HG02759 (cell line): ENCODE measurements at regions not wholly inside any gene's neighbourhood (a gene's known extent, or its start where the extent isn't known, plus 50 kb on each side); places are given as distances from the start of the nearest gene placed in this dataset.
"Not testable (repeated sequence)": the region's sequence is repeated elsewhere in the genome, so short reads cannot be mapped to it uniquely, and the experiment has no call there.

Source experiments
- ATAC-seq: cut with Tn5 transposase; IDR thresholded peaks from one replicate; pipeline ENCODE4 v1.9.1; 2021; ENCODE audit warnings: mild to moderate bottlenecking, moderate library complexity; ENCODE audit not compliant: unreplicated experiment

DNA sequence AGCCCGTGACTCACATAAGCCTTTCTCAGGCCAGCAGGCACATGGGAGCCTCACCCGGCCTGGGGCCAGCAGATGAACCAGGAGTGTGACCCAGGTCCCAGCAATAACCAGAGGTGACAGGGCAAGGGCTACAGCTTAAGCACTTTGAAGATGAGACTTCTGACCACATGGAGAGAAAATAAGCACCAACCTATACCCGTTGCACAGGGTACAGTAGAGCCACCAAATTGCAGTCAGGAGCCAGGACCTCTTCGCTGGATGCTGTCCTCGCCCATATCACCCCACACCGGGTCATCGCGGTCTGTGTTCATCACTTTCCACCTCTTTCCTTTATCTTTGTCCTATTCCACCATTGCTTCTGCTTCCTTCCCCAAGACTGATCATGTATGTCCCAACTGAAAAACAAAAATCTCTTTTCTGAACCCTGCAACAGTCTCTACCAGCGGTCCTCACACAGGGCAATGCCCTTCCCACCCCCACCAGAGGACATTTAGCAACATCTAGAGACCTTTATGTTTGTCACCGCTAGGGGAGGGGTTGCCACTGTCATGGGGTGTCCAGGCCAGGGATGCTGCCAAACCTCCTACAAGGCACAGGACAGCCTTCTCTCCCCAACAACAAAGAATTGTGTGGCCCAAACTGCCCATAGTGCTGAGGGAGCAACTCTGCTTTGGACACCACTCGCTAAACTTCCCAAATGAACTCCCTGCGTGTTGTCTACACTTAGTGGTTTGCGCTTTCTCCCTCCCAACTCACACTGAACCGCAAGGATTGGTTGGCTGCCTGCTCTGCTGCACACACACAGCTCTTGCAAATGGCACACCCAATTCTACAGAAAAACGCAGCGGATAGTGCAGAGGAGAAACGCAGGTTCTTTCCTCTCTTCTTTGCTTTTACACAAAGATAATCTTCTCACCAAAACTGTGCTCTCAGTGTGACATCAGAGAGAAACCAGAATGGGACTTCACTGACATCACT, 219.4 kb upstream of the FRG1 start:
- not testable (repeated sequence) for ATAC-seq

DNA sequence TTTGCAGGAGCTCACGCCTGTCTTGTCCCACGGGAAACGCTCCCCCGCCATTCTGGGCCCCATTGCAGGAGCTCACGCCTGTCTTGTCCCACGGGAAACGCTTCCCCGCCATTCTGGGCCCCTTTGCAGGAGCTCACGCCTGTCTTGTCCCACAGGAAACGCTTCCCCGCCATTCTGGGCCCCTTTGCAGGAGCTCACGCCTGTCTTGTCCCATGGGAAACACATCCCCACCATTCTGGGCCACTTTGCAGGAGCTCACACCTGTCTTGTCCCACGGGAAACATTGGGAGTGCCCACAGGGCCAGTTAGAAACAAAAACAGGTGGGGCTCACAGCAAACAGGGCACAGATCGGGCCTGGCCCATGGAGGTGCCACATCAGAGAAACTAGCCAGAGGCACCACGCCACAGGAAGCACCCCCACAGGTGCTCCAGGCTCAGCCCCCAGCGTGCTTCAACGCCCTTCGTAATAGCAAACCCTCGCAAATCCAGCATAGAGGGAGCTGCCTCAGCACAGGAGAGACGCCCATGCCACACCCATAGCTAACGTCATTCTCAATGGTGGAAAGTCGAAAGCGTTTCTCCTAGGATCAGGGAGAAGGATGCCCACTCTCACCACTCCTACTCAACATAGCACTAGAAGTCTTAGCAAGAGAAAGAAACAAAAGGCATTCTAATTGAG, 218.2 kb upstream of the FRG1 start:
- ATAC-seq = not testable (repeated sequence)

- not testable (repeated sequence) for ATAC-seq
These were observed 212.6 kb upstream of the FRG1 start for GRCh38 chr4:189727982-189728638.

DNA sequence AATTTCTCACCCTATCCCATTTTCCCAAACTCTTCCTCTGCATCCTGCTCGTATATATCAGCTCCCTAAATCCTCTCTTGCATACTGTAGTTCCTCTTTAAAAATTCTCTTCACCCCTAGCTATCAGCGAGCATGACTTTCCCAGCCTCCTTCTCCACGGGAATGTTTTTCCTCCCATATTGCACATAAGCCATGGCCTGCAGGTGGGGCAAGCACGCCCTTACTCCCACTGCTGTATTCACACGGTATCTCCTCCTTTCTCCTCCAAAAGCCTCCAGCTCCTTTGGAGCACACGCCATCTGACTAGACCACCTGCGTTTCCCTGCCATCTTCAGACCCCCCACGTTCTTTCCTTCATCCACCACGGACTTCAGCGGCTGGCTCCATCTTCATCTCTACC, 208.7 kb upstream of the FRG1 start:
- ATAC-seq = not testable (repeated sequence)

DNA sequence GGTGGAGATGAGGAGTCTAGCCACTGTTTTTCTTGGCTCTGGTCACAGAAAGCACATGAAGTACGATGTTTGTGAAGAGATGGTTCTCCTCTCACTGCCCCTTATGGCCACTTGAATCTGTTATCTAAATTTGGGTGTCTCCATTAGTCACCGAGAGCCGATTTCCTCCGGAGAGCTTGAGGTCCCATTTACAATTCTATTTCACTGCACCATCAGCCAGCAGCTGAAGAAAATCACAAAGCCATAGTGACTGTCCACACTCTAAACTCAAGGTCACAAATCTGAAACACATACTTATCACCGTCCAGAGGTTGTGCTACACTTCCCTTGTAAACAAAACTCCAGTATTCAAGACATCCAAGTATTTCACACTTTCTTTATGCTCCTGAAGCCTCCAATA, 207.2 kb upstream of the FRG1 start:
- ATAC-seq = not testable (repeated sequence)

- ATAC-seq = not testable (repeated sequence)
These were observed 205.9 kb upstream of the FRG1 start for GRCh38 chr4:189734648-189735267.

GRCh38 chr4:189736656-189737055, 204.0 kb upstream of the FRG1 start:
- not testable (repeated sequence) for ATAC-seq

GRCh38 chr4:189740118-189740517, 200.6 kb upstream of the FRG1 start:
- ATAC-seq = not testable (repeated sequence)

- ATAC-seq = no peak
These were observed 199.8 kb upstream of the FRG1 start for GRCh38 chr4:189740873-189741272.

DNA sequence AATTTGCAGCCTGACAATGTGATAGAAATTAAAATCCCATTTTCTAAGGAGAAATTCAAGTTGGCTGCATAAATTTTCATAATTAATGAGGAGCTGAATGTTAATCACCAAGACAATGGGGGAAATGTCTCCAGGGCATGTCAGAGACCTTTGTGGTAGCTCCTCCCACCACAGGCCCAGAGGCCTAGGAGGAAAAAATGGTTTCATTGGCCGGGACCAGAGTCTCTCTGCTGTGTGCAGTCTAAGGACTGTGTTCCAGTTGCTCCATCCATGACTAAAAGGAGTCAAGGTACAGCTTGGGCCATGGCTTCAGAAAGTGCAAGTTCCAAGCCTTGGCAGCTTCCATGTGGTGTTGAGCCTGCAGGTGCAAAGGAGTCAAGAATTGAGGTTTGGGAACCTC, 187.6 kb upstream of the FRG1 start:
- not testable (repeated sequence) for ATAC-seq

- no peak for ATAC-seq
These were observed 177.1 kb upstream of the FRG1 start for GRCh38 chr4:189763583-189763982.

DNA sequence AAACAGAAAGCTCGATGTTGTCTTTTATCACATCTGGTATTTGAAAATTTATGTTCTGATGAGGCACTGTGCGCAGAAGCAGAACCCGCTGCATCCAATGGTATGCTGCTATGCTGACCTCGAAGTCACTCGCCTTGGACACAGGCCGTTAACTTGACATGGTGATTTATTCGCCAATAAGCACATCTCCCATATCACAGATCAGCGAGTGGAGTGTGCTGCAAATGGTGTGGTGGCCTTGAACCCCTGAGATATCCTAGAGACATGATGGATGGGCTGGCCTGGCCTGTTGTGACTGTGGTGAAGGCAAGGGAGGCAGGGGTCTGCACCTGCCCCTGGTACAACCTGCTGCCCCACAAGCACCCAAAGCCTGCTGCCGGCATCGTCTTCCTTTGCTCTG, 175.4 kb upstream of the FRG1 start:
- no peak for ATAC-seq

GRCh38 chr4:189765736-189766135, 174.9 kb upstream of the FRG1 start:
- ATAC-seq = no peak

GRCh38 chr4:189767941-189768340, 172.7 kb upstream of the FRG1 start:
- ATAC-seq = no peak

DNA sequence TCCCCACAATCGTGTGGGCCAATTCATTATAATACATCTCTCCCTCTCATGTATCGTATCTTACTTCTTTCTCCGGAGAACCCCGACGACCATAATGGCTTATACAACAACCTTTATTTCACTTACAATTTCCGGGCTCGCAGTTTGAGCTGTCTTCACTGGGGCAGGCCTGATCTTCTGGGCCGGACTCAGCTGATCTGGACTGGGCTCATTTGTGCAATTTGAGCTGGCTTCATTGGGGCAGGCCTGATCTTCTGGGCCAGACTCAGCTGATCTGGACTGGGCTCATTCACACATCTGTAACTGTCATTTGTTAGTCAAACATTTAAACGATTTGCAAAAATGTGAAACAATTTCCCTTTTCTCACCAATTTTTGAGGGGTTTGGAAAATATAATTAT, 171.5 kb upstream of the FRG1 start:
- no peak for ATAC-seq

GRCh38 chr4:189771696-189772361, 168.8 kb upstream of the FRG1 start:
- ATAC-seq = no peak

- ATAC-seq = no peak
These were observed 166.8 kb upstream of the FRG1 start for GRCh38 chr4:189773909-189774308.

GRCh38 chr4:189779281-189779980, 161.2 kb upstream of the FRG1 start:
- no peak for ATAC-seq

GRCh38 chr4:189780391-189780790, 160.3 kb upstream of the FRG1 start:
- no peak for ATAC-seq

GRCh38 chr4:189784651-189785050, 156.0 kb upstream of the FRG1 start:
- no peak for ATAC-seq
